PC-3 (cell line): ENCODE measurements at regions not wholly inside any gene's neighbourhood (a gene's known extent, or its start where the extent isn't known, plus 50 kb on each side); places are given as distances from the start of the nearest gene placed in this dataset.

Experiments
- ATAC-seq: fragments of 200-7000 bp; cut with Tn5 transposase; 2 replicates; pipeline ENCODE4 v1.9.1; 2020; ENCODE audit warnings: mild to moderate bottlenecking, moderate library complexity
- BruUV-seq: library from RNA; stranded (reverse); fragments of 400-500 nt; replicated peaks from 2 replicates; lab custom pipeline; 2021; lab: Mats Ljungman, UMichigan
- CTCF ChIA-PET: fragments of 300-600 bp; sonication (Branson Sonifier 250); formaldehyde crosslinking; loops from one replicate; lab custom pipeline; 2022; ENCODE audit warnings: antibody characterized with exemption; lab: Charles Lee
- POLR2A ChIA-PET: fragments of 300-600 bp; sonication (Branson Sonifier 250); formaldehyde crosslinking; loops from one replicate; lab custom pipeline; 2022; ENCODE audit warnings: antibody characterized with exemption; ENCODE audit not compliant: unreplicated experiment; lab: Charles Lee
- DNase-seq: peaks from one replicate; pipeline ENCODE4 v3.0.0-alpha.2; 2015
- H2AFZ ChIP-seq: fragments of 300-600 bp; sonication (generic); 2 replicates; pipeline ENCODE4 v1.6.0; 2016; ENCODE audit warnings: antibody characterized with exemption, low read length
- H3F3A ChIP-seq: fragments of 300-600 bp; sonication (generic); one replicate; pipeline ENCODE4 v1.6.0; 2017; ENCODE audit warnings: antibody characterized with exemption, low read length, control low read depth, mild to moderate bottlenecking; ENCODE audit not compliant: unreplicated experiment
- H3K27ac ChIP-seq: fragments of 300-600 bp; sonication (generic); 2 replicates; pipeline ENCODE4 v1.5.1; 2016; ENCODE audit warnings: mild to moderate bottlenecking, low read length
- H3K27me3 ChIP-seq: fragments of 300-600 bp; sonication (generic); 2 replicates; pipeline ENCODE4 v1.6.1; 2016; ENCODE audit warnings: low read length, mixed read lengths
- H3K36me3 ChIP-seq: fragments of 300-600 bp; sonication (generic); 2 replicates; pipeline ENCODE4 v1.6.1; 2016; ENCODE audit warnings: low read depth, mixed run types, low read length, mixed read lengths
- H3K4me1 ChIP-seq: fragments of 300-600 bp; sonication (generic); 2 replicates; pipeline ENCODE4 v1.5.1; 2016; ENCODE audit warnings: low read length; ENCODE audit not compliant: insufficient read depth
- H3K4me2 ChIP-seq: fragments of 300-600 bp; sonication (generic); 2 replicates; pipeline ENCODE4 v1.6.0; 2016; ENCODE audit warnings: low read length
- H3K4me3 ChIP-seq: fragments of 300-600 bp; sonication (generic); 2 replicates; pipeline ENCODE4 v1.5.1; 2016; ENCODE audit warnings: mild to moderate bottlenecking, low read length, mixed read lengths
- H3K79me2 ChIP-seq: fragments of 300-600 bp; sonication (generic); 2 replicates; pipeline ENCODE4 v1.6.1; 2017; ENCODE audit warnings: low read length, mixed read lengths
- H3K9ac ChIP-seq: fragments of 300-600 bp; sonication (generic); 2 replicates; pipeline ENCODE4 v1.6.0; 2016; ENCODE audit warnings: mild to moderate bottlenecking, low read length
- H3K9me2 ChIP-seq: fragments of 300-600 bp; sonication (generic); replicated peaks from 2 replicates; pipeline ENCODE4 v1.6.1; 2016; ENCODE audit warnings: mixed run types, low read length, mixed read lengths
- H3K9me3 ChIP-seq: fragments of 300-600 bp; sonication (generic); 2 replicates; pipeline ENCODE4 v1.6.1; 2016; ENCODE audit warnings: low read length, mixed read lengths
- H4K20me1 ChIP-seq: fragments of 300-600 bp; sonication (generic); 2 replicates; pipeline ENCODE4 v1.6.1; 2016; ENCODE audit warnings: low read length, mixed read lengths
- CTCF ChIP-seq: fragments of 300-600 bp; sonication (generic); conservative IDR thresholded peaks from 2 replicates; pipeline ENCODE4 v1.5.1; 2017; ENCODE audit warnings: antibody characterized with exemption, low read depth, mild to moderate bottlenecking, low read length
- EZH2 ChIP-seq: fragments of 300-600 bp; sonication (generic); IDR thresholded peaks from one replicate; pipeline ENCODE4 v1.6.1; 2017; ENCODE audit warnings: antibody characterized with exemption, mild to moderate bottlenecking, low read length; ENCODE audit not compliant: unreplicated experiment
- EZH2phosphoT487 ChIP-seq: fragments of 300-600 bp; sonication (generic); IDR thresholded peaks from 2 replicates; pipeline ENCODE4 v1.6.1; 2018; ENCODE audit warnings: mild to moderate bottlenecking, antibody characterized with exemption, low read length, borderline replicate concordance
- intact Hi-C: fragments of 100-400 bp; cut with micrococcal nuclease; formaldehyde crosslinking; loops from 2 replicates; pipeline ENCODE4 v1.9.0; 2023

GRCh38 chr12:97167598-97167997, 260.5 kb downstream of the NEDD1 start:
- Histone ChIP-seq H3K4me1 (no peaks in the 10 kb centered on the region), H3K79me2 (no peaks in the 10 kb centered on the region), H3K9ac (no peak overlapping the region), H3F3A (no peaks in the 10 kb centered on the region), H4K20me1 (no peaks in the 10 kb centered on the region), H3K9me2 (no peaks in the 10 kb centered on the region), H3K27me3 (peaks cover 42% of the 10 kb centered on the region), H3K36me3 (no peaks in the 10 kb centered on the region), H3K9me3 (no peaks in the 10 kb centered on the region), H3K4me3 (no peak overlapping the region), H3K27ac (no peak overlapping the region), H3K4me2 (no peak overlapping the region), H2AFZ (no peak overlapping the region)
- CTCF ChIA-PET, result no interaction called here
- BruUV-seq, result no TSS peak
- ATAC-seq, result no peak
- POLR2A ChIA-PET, result no interaction called here
- intact Hi-C loops, result no loop called here
- TF ChIP-seq EZH2phosphoT487 (no peak), CTCF (no peak), EZH2 (no peak)
- DNase-seq, result no peak

GRCh38 chr12:97168804-97169203, 261.7 kb downstream of the NEDD1 start:
- no peaks in the 10 kb centered on the region for H3K9me3 ChIP-seq
- H2AFZ ChIP-seq, result no peak overlapping the region
- no peaks in the 10 kb centered on the region for H3K36me3 ChIP-seq
- H3K4me2 ChIP-seq, result no peak overlapping the region
- no peak overlapping the region for H3K4me3 ChIP-seq
- POLR2A ChIA-PET, result no interaction called here
- H3F3A ChIP-seq, result no peaks in the 10 kb centered on the region
- TF ChIP-seq EZH2phosphoT487, result no peak
- no peak for TF ChIP-seq CTCF
- TF ChIP-seq EZH2, result no peak
- no peak overlapping the region for H3K9ac ChIP-seq
- CTCF ChIA-PET, result no interaction called here
- no peaks in the 10 kb centered on the region for H3K9me2 ChIP-seq
- intact Hi-C loops, result no loop called here
- peaks cover 50% of the 10 kb centered on the region for H3K27me3 ChIP-seq
- H4K20me1 ChIP-seq, result no peaks in the 10 kb centered on the region
- no peaks in the 10 kb centered on the region for H3K4me1 ChIP-seq
- DNase-seq (no peak), ATAC-seq (no peak)
- no peak overlapping the region for H3K27ac ChIP-seq
- no TSS peak for BruUV-seq
- no peaks in the 10 kb centered on the region for H3K79me2 ChIP-seq

GRCh38 chr12:97169889-97170567, 263.0 kb downstream of the NEDD1 start:
- Histone ChIP-seq H3K9me2 (no peaks in the 10 kb centered on the region), H3K4me1 (no peaks in the 10 kb centered on the region), H3K4me2 (no peak overlapping the region), H3K27ac (no peak overlapping the region), H3K79me2 (no peaks in the 10 kb centered on the region), H3K9me3 (no peaks in the 10 kb centered on the region), H3F3A (no peaks in the 10 kb centered on the region), H2AFZ (no peak overlapping the region), H3K4me3 (no peak overlapping the region), H3K27me3 (peaks cover 54% of the 10 kb centered on the region), H3K36me3 (no peaks in the 10 kb centered on the region), H4K20me1 (no peaks in the 10 kb centered on the region), H3K9ac (no peak overlapping the region)
- POLR2A ChIA-PET, result no interaction called here
- no peak for ATAC-seq
- no peak for DNase-seq
- CTCF ChIA-PET, result no interaction called here
- no peak for TF ChIP-seq CTCF
- TF ChIP-seq EZH2, result no peak
- TF ChIP-seq EZH2phosphoT487, result no peak
- intact Hi-C loops, result no loop called here
- BruUV-seq, result no TSS peak
